Spinal cord (tissue), 9 donors: ENCODE measurements at regions not wholly inside any gene's neighbourhood (a gene's known extent, or its start where the extent isn't known, plus 50 kb on each side); places are given as distances from the start of the nearest gene placed in this dataset.

Experiments
- DNase-seq, 6 donors: peaks; one replicate each; pipeline versions ENCODE4 v3.0.0 to v3.0.0-alpha.2; 2013 to 2015; ENCODE audit warnings: low spot score in 6 of 6, low read depth in 4 of 6
- H3K27ac ChIP-seq: one replicate; pipeline ENCODE4 v1.5.1; 2013; ENCODE audit warnings: low read depth, low read length, control low read depth
- H3K27me3 ChIP-seq: one replicate; pipeline ENCODE4 v1.6.1; 2013; ENCODE audit warnings: low read length; ENCODE audit not compliant: control insufficient read depth, insufficient read depth
- H3K36me3 ChIP-seq: one replicate; pipeline ENCODE4 v1.6.1; 2013; ENCODE audit warnings: low read length; ENCODE audit not compliant: control insufficient read depth, insufficient read depth
- H3K4me1 ChIP-seq: one replicate; pipeline ENCODE4 v1.6.1; 2013; ENCODE audit warnings: low read length; ENCODE audit not compliant: control insufficient read depth, insufficient read depth
- H3K4me3 ChIP-seq: one replicate; pipeline ENCODE4 v1.5.1; 2013; ENCODE audit warnings: low read depth, low read length, control low read depth
- H3K9me3 ChIP-seq: one replicate; pipeline ENCODE4 v1.6.1; 2013; ENCODE audit warnings: low read length; ENCODE audit not compliant: control insufficient read depth, insufficient read depth
- WGBS: methylation state at CpG from one replicate; pipeline ENCODE4 v1.1.5; 2013; ENCODE audit warnings: missing lambda C conversion rate; ENCODE audit not compliant: insufficient coverage; 5-methylcytosine and 5-hydroxymethylcytosine counted together
- donor health status: healthy.

DNA sequence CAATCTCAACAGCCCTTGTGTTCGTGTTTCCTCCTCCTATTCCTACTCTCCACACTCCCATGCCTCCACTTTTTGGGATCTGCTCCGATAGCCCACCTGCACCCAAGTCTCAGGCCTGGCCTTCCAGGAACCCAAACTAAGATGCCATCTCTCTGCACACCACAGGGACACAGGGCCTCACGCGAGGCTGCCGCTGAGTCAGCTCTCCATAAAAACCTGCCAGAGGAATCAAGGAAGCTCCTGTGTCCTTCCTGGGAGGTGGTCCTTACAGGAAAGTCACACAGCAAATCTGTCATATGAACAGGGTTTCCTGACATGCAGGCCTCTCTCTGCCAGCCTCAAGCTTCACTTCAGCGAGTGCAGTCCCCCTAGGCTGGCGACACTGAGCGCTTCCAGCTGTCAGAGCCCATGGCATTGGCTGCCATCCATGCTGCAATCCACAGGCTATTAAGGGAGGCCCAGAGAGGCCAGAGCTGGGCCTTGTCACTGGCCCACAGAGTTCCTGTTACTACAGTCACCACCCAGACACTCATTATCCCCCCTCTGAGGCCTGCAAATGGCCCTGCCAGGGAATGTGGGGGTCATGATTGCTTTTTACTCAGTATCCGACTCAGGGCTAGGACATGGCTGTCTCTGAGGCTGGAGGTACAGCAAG, 151.4 kb downstream of the OAT start:
- 55% methylated on average over 7 of the region's 9 CpGs for WGBS
- no peak overlapping the region for H3K27ac ChIP-seq

GRCh38 chr10:124266468-124267230, 152.1 kb downstream of the OAT start:
- no peaks in the 10 kb centered on the region for H3K27me3 ChIP-seq
- WGBS = 92% methylated on average over 15 of the region's 15 CpGs
- H3K36me3 ChIP-seq = no peaks in the 10 kb centered on the region
- peaks cover 29% of the 10 kb centered on the region for H3K4me1 ChIP-seq
- H3K4me3 ChIP-seq = no peak overlapping the region
- no peaks in the 10 kb centered on the region for H3K9me3 ChIP-seq
- H3K27ac ChIP-seq = no peak overlapping the region
- DNase-seq = no peak

More for the DNA sequence above, 151.4 kb downstream of the OAT start:
- Histone ChIP-seq H3K4me3 (no peak overlapping the region), H3K36me3 (no peaks in the 10 kb centered on the region), H3K4me1 (peaks cover 26% of the 10 kb centered on the region), H3K9me3 (peaks cover 4% of the 10 kb centered on the region), H3K27me3 (no peaks in the 10 kb centered on the region)
- peak in 3 of 6 donors; percentile 22 to 76 (median 70) for DNase-seq

GRCh38 chr10:124265776-124266467, 152.8 kb downstream of the OAT start:
- Histone ChIP-seq H3K27ac (no peak overlapping the region), H3K4me1 (peaks cover 32% of the 10 kb centered on the region), H3K36me3 (no peaks in the 10 kb centered on the region), H3K27me3 (no peaks in the 10 kb centered on the region), H3K9me3 (no peaks in the 10 kb centered on the region), H3K4me3 (no peak overlapping the region)
- no peak for DNase-seq
- WGBS = 89% methylated on average over 12 of the region's 12 CpGs

DNA sequence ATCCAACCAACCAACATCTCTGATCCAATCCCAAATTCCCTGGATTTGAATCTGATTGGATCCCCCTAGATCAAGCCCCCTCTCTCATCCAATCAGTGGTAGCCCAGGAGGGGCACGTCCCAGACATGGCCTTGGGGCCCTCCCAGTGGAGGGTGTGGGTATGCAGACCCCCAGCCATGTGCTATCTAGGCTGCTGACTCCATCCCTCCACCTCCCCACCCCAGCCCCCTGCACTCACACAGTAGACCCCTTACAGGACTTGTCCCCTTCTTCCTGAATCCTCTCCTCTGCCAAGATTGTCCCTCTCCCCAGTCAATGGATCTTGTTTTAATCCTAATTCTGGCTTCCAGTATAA, 153.4 kb downstream of the OAT start:
- 71% methylated on average over 1 of the region's 1 CpG for WGBS
- H3K4me3 ChIP-seq = no peak overlapping the region
- DNase-seq = no peak
- peaks cover 37% of the 10 kb centered on the region for H3K4me1 ChIP-seq
- no peak overlapping the region for H3K27ac ChIP-seq
- no peaks in the 10 kb centered on the region for H3K27me3 ChIP-seq
- no peaks in the 10 kb centered on the region for H3K9me3 ChIP-seq
- no peaks in the 10 kb centered on the region for H3K36me3 ChIP-seq

- Histone ChIP-seq H3K9me3 (no peaks in the 10 kb centered on the region), H3K27me3 (no peaks in the 10 kb centered on the region), H3K4me1 (peaks cover 40% of the 10 kb centered on the region), H3K36me3 (no peaks in the 10 kb centered on the region), H3K27ac (no peak overlapping the region), H3K4me3 (no peak overlapping the region)
- WGBS = 93% methylated on average over 17 of the region's 17 CpGs
- DNase-seq = no peak
Measured at GRCh38 chr10:124264711-124265390, 153.9 kb downstream of the OAT start.

DNA sequence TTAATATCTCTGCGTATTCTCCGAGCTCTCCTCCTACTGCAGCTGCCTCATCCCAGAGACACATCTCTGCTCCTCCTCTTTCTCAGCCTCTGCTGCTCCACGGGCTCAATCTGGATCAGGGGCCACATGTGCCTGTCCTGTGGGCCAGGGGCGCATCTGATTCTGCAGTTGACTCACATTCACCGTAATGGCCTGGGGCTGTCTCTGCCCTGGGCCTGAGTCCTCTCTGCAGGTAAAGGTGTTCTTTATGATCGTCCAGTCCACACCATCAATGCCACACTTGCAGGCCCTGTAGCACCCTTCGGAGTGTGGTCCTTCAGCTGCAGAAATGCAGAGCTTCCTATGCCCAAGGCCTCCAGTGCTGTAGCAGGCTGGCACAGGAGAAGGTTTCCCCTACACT, 154.5 kb downstream of the OAT start:
- Histone ChIP-seq H3K4me1 (peaks cover 40% of the 10 kb centered on the region), H3K4me3 (no peak overlapping the region), H3K9me3 (no peaks in the 10 kb centered on the region), H3K27me3 (no peaks in the 10 kb centered on the region), H3K27ac (no peak overlapping the region), H3K36me3 (no peaks in the 10 kb centered on the region)
- 95% methylated on average over 7 of the region's 7 CpGs for WGBS
- no peak for DNase-seq

GRCh38 chr10:124263726-124264125, 155.0 kb downstream of the OAT start:
- Histone ChIP-seq H3K27me3 (no peaks in the 10 kb centered on the region), H3K4me3 (no peak overlapping the region), H3K4me1 (peaks cover 40% of the 10 kb centered on the region), H3K27ac (no peak overlapping the region), H3K36me3 (no peaks in the 10 kb centered on the region), H3K9me3 (no peaks in the 10 kb centered on the region)
- 95% methylated on average over 4 of the region's 5 CpGs for WGBS
- DNase-seq = no peak

DNA sequence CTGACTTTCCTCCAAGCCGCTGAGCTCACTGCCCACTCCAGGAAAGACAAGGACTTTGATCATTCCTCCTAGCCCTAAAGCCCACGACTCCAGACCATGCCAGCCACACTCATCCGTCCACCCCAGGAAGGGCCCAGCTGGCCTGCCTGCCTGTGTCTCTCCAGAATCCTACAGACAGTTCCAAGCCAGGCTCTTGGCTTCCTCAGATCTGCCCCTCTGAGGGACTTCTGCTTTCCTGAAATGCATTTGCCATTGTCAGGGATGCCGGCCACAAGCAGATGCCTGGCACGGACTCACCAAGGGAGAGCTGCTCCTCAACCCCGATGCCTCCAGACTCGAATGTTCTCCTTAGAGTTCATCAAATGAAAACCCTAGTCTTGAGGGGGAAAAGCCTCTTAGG, 155.8 kb downstream of the OAT start:
- no peaks in the 10 kb centered on the region for H3K27me3 ChIP-seq

DNA sequence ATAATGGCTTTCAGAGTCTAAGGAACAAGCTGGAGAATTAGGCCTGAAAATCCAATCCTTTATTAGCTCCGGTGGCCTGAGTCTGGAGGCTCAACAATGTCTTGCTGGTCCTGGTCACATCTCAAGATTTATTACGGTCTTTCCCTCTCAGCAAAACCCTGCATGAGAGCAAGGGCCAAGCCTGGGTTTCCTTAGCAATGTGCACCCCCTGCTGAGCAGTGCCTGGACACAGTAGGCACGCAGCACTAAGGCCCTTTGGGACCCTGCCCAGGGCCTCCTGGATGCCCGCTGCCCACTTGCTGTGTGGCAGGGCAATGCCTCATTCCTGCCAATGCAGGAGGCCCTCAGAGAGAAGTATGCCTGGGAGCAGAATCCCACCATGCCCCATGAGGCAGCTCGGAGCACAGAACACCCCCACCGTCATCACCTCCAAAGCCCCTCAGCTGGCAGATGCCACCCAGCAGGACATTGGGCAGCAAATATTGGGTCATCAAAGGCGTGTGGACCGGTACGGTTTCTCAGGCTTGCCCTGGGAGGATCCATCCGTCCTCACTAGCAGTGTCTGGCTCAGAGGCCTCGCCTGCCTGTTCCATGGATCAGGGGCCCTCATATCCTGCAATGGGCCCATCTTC, 156.4 kb downstream of the OAT start:
- peak in 5 of 6 donors; percentile 48 to 85 (median 58) for DNase-seq
- WGBS = 63% methylated on average over 11 of the region's 11 CpGs
- Histone ChIP-seq H3K27ac (no peak overlapping the region), H3K36me3 (no peaks in the 10 kb centered on the region), H3K4me3 (no peak overlapping the region), H3K27me3 (no peaks in the 10 kb centered on the region), H3K9me3 (no peaks in the 10 kb centered on the region), H3K4me1 (peaks cover 32% of the 10 kb centered on the region)

More for the DNA sequence above, 155.8 kb downstream of the OAT start:
- Histone ChIP-seq H3K27ac (no peak overlapping the region), H3K4me3 (no peak overlapping the region), H3K4me1 (peaks cover 38% of the 10 kb centered on the region), H3K9me3 (no peaks in the 10 kb centered on the region), H3K36me3 (no peaks in the 10 kb centered on the region)
- DNase-seq = no peak
- WGBS = 88% methylated on average over 5 of the region's 7 CpGs
